Neural crest cell (in vitro differentiated cells): ENCODE measurements at regions not wholly inside any gene's neighbourhood (a gene's known extent, or its start where the extent isn't known, plus 50 kb on each side); places are given as distances from the start of the nearest gene placed in this dataset.
"Not testable (repeated sequence)": the region's sequence is repeated elsewhere in the genome, so short reads cannot be mapped to it uniquely, and the experiment has no call there.

Source experiments
- DNase-seq: peaks from one replicate; pipeline ENCODE4 v3.0.0; 2021; ENCODE audit warnings: low read depth, mixed read lengths, low spot score
- H3K27ac Mint-ChIP-seq: one replicate; pipeline ENCODE4 v1.8.0; 2021; ENCODE audit warnings: mild to moderate bottlenecking, mixed read lengths; ENCODE audit not compliant: unreplicated experiment
- H3K27me3 Mint-ChIP-seq: 2 replicates; pipeline ENCODE4 v1.8.0; 2021; ENCODE audit warnings: low read depth, mild to moderate bottlenecking, mixed read lengths
- H3K36me3 Mint-ChIP-seq: 2 replicates; pipeline ENCODE4 v1.8.0; 2021; ENCODE audit warnings: low read depth, mild to moderate bottlenecking, mixed read lengths
- H3K4me1 Mint-ChIP-seq: 2 replicates; pipeline ENCODE4 v1.8.0; 2021; ENCODE audit warnings: mixed read lengths
- H3K4me3 Mint-ChIP-seq: one replicate; pipeline ENCODE4 v1.8.0; 2021; ENCODE audit warnings: mild to moderate bottlenecking, mixed read lengths
- H3K9me3 Mint-ChIP-seq: 2 replicates; pipeline ENCODE4 v1.8.0; 2021; ENCODE audit warnings: mixed read lengths
- TF ChIP-seq, protein P1 (sequence below): fragments of 200-600 bp; sonication (generic); conservative IDR thresholded peaks from 2 replicates; pipeline ENCODE4 v1.5.0; 2021; ENCODE audit warnings: antibody characterized with exemption, mild to moderate bottlenecking

- TF ChIP-seq, protein P1, sequence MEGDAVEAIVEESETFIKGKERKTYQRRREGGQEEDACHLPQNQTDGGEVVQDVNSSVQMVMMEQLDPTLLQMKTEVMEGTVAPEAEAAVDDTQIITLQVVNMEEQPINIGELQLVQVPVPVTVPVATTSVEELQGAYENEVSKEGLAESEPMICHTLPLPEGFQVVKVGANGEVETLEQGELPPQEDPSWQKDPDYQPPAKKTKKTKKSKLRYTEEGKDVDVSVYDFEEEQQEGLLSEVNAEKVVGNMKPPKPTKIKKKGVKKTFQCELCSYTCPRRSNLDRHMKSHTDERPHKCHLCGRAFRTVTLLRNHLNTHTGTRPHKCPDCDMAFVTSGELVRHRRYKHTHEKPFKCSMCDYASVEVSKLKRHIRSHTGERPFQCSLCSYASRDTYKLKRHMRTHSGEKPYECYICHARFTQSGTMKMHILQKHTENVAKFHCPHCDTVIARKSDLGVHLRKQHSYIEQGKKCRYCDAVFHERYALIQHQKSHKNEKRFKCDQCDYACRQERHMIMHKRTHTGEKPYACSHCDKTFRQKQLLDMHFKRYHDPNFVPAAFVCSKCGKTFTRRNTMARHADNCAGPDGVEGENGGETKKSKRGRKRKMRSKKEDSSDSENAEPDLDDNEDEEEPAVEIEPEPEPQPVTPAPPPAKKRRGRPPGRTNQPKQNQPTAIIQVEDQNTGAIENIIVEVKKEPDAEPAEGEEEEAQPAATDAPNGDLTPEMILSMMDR = no peak
- Mint-ChIP-seq H3K27me3 (no peaks in the 10 kb centered on the region), H3K4me1 (no peaks in the 10 kb centered on the region), H3K9me3 (no peaks in the 10 kb centered on the region), H3K27ac (no peak overlapping the region), H3K36me3 (no peaks in the 10 kb centered on the region), H3K4me3 (no peak overlapping the region)
- DNase-seq = no peak
Observed at GRCh38 chr2:19627359-19627758, 268.9 kb upstream of the OSR1 start.

GRCh38 chr2:19623488-19623887, 265.1 kb upstream of the OSR1 start:
- Mint-ChIP-seq H3K4me1 (no peaks in the 10 kb centered on the region), H3K27me3 (peaks cover 12% of the 10 kb centered on the region), H3K36me3 (no peaks in the 10 kb centered on the region), H3K4me3 (no peak overlapping the region), H3K27ac (no peak overlapping the region), H3K9me3 (peaks cover 4% of the 10 kb centered on the region)
- no peak for DNase-seq
- TF ChIP-seq, protein P1 = no peak

GRCh38 chr2:19617257-19617848, 258.9 kb upstream of the OSR1 start:
- H3K27me3 Mint-ChIP-seq = peaks cover 12% of the 10 kb centered on the region
- H3K27ac Mint-ChIP-seq = no peak overlapping the region
- H3K4me3 Mint-ChIP-seq = no peak overlapping the region
- no peak for DNase-seq
- H3K9me3 Mint-ChIP-seq = peaks cover 25% of the 10 kb centered on the region
- no peaks in the 10 kb centered on the region for H3K36me3 Mint-ChIP-seq
- TF ChIP-seq, protein P1 = no peak
- H3K4me1 Mint-ChIP-seq = no peaks in the 10 kb centered on the region

DNA sequence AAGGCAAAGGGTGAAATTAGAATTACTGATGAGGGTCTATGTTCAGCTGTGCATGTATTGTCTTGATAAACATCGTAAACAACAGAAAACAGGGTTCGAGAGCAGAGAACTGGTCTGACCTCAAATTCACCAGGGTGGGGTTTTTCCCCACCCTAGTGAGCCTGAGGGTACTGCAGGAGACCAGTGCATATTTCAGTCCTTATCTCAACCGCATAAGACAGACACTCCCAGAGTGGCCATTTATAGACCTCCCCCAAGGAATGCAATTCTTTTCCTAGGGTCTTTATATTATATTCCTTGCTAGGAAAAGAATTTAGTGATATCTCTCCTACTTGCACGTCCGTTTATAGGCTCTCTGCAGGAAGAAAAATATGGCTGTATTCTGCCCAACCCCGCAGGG, 257.0 kb upstream of the OSR1 start:
- not testable (repeated sequence) for H3K27me3 Mint-ChIP-seq, DNase-seq, H3K36me3 Mint-ChIP-seq, H3K27ac Mint-ChIP-seq, H3K4me3 Mint-ChIP-seq, H3K4me1 Mint-ChIP-seq
- peaks cover 25% of the 10 kb centered on the region for H3K9me3 Mint-ChIP-seq

DNA sequence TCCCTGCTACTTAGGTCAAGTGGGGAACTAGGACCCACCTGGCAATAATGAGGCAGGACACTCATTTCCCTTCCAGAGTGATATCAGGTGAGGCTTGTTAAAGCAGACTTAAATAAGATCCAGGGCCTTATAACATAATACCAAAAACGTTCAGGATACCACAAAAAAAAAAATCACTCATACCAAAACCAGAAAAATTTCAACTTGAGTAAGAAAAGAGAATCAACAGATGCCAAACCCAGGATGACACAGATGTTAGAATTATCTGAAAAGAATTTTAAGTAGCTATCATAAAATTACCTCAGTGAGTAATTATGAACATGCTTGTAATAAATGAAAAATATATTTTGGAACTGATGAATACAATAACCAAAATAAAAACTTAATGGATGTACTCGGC, 255.6 kb upstream of the OSR1 start:
- Mint-ChIP-seq H3K4me1 (no peaks in the 10 kb centered on the region), H3K9me3 (peaks cover 23% of the 10 kb centered on the region)

More for the DNA sequence above, 255.6 kb upstream of the OSR1 start:
- Mint-ChIP-seq H3K27ac (no peak overlapping the region), H3K4me3 (no peak overlapping the region), H3K27me3 (peaks cover 9% of the 10 kb centered on the region), H3K36me3 (no peaks in the 10 kb centered on the region)
- no peak for DNase-seq
- TF ChIP-seq, protein P1 = no peak
